ENCODE measurements at regions not wholly inside any gene's neighbourhood (a gene's known extent, or its start where the extent isn't known, plus 50 kb on each side); places are given as distances from the start of the nearest gene placed in this dataset.

DNA sequence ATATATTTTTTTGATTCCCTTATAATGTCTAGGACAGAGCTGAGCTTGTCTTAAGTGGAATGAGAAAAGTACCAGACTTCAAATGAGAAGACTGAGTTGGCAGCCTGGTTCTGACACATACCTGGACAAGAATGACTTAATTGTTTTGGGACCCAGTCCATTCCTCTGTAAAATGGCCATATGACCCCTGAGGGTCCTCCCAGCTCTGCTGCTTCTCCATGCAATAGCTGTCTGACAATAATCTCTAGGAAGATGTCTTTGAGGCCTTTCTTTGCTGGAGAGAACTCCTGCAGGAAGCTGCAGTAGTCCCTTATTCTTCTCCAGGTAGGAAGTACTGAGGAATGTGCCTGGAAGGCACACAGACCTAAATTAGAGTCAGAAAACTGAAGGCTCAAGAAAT lies 55.9 kb upstream of the SLIT3 start (continued):
- TF ChIP-seq ZNF136 (CRISPR knock-in tag; IDR thresholded peaks at IDR 0.05; ENCODE audit: low read depth) = no peak
- TF ChIP-seq, protein P1, sequence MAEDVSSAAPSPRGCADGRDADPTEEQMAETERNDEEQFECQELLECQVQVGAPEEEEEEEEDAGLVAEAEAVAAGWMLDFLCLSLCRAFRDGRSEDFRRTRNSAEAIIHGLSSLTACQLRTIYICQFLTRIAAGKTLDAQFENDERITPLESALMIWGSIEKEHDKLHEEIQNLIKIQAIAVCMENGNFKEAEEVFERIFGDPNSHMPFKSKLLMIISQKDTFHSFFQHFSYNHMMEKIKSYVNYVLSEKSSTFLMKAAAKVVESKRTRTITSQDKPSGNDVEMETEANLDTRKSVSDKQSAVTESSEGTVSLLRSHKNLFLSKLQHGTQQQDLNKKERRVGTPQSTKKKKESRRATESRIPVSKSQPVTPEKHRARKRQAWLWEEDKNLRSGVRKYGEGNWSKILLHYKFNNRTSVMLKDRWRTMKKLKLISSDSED (CRISPR knock-in tag; IDR thresholded peaks at IDR 0.05) = no peak
- no peak for TF ChIP-seq MED1 (CRISPR knock-in tag; IDR thresholded peaks at IDR 0.05)
- no peak for TF ChIP-seq CBFB (CRISPR knock-in tag; IDR thresholded peaks at IDR 0.05)
- no peak for TF ChIP-seq ZFP90 (CRISPR knock-in tag; IDR thresholded peaks at IDR 0.05; ENCODE audit: borderline replicate concordance)
- TF ChIP-seq PHF20 (CRISPR knock-in tag; IDR thresholded peaks at IDR 0.05) = no peak
- no peak for TF ChIP-seq ZNF484 (CRISPR knock-in tag; IDR thresholded peaks at IDR 0.05; ENCODE audit: borderline replicate concordance, low read depth)
- no peak for TF ChIP-seq KMT2A (CRISPR knock-in tag; IDR thresholded peaks at IDR 0.05)
- no peak for TF ChIP-seq HDAC1 (CRISPR knock-in tag; IDR thresholded peaks at IDR 0.05)

DNA sequence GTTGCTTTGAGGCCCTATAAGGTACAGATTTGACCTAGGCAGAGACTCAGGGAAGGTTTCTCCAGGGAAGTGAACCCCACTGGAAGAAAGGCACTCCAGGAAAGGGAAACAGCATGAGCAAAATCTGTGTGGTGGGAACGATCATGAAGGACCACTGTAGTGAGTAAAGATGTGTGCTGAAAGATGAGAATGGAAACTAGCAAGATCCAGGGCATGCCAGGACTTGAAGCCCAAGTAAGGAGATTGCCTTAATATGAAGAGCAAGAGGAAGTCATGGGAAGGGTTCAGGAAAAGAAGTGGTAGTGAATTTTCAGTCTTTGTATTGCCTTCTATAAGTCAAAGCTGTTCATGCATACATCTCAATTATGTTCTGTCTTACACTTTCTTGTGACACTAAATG lies 55.2 kb upstream of the SLIT3 start:
- Histone ChIP-seq H3K4me1 (ENCODE audit: insufficient read depth, low read length) (no peaks in the 10 kb centered on the region), H3K9me3 (ENCODE audit: low read length) (no peaks in the 10 kb centered on the region), H3K4me3 (replicated peaks in 1 of 3; ENCODE audit: insufficient read depth in 1 of 3, low read depth in 2 of 3, low read length in 3 of 3) (no peak overlapping the region), H3K79me2 (ENCODE audit: insufficient read depth, low read length) (no peaks in the 10 kb centered on the region), H2AFZ (ENCODE audit: low read length) (no peak overlapping the region), H3K27me3 (ENCODE audit: control insufficient read depth in 1 of 2, insufficient read depth in 2 of 2, low read length in 2 of 2) (no peaks in the 10 kb centered on the region), H3K4me2 (ENCODE audit: low read depth, low read length) (no peak overlapping the region), H3K27ac (ENCODE audit: extremely low read length, insufficient read depth, low read length) (no peak overlapping the region), H4K20me1 (ENCODE audit: insufficient read depth, low read length) (no peaks in the 10 kb centered on the region), H3K9ac (ENCODE audit: insufficient read depth, low read depth, low read length) (no peak overlapping the region), H3K36me3 (replicated peaks in 1 of 2; ENCODE audit: control insufficient read depth in 1 of 2, insufficient read depth in 2 of 2, low read length in 2 of 2) (no peaks in the 10 kb centered on the region)
- in situ Hi-C loops (cut with HindIII; ENCODE audit: extremely low pct_ligation_motif_present, low pct_unique_long_range_greater_than_20kb) = no loop called here
- TF ChIP-seq ZNF350 (CRISPR knock-in tag; IDR thresholded peaks at IDR 0.05; ENCODE audit: borderline replicate concordance, low read depth) (no peak), ZNF143 (CRISPR knock-in tag; IDR thresholded peaks at IDR 0.05) (no peak), SRSF1 (optimal IDR thresholded peaks at IDR 0.05; ENCODE audit: low read depth, low read length) (no peak), ARNT2 (CRISPR knock-in tag; IDR thresholded peaks at IDR 0.05; ENCODE audit: low read depth) (no peak), ZKSCAN8 (CRISPR knock-in tag; IDR thresholded peaks at IDR 0.05; ENCODE audit: borderline replicate concordance) (no peak), ZNF703 (CRISPR knock-in tag; IDR thresholded peaks at IDR 0.05; ENCODE audit: borderline replicate concordance) (no peak), ZSCAN29 (CRISPR knock-in tag; conservative IDR thresholded peaks at IDR 0.05) (no peak)
- TF ChIP-seq, protein P2, sequence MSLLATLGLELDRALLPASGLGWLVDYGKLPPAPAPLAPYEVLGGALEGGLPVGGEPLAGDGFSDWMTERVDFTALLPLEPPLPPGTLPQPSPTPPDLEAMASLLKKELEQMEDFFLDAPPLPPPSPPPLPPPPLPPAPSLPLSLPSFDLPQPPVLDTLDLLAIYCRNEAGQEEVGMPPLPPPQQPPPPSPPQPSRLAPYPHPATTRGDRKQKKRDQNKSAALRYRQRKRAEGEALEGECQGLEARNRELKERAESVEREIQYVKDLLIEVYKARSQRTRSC (CRISPR knock-in tag; IDR thresholded peaks at IDR 0.05; ENCODE audit: low read depth) = no peak
- no peak for FAIRE-seq
- BruUV-seq (replicated peaks) = no TSS peak
- intact Hi-C loops (cut with micrococcal nuclease; ENCODE audit: unreplicated experiment) = no loop called here
- POLR2A ChIA-PET = no interaction called here
- no peak for DNase-seq (ENCODE audit: low spot score)
- CTCF ChIA-PET (ENCODE audit: low intra/inter-chr PET ratio, low total read pairs) = no interaction called here
- 0% methylated on average over 1 of the region's 1 CpG for WGBS (ENCODE audit: low lambda C conversion rate)
- no peak for ATAC-seq

All from HepG2 (cell line).